Upper lobe of left lung (tissue), 4 donors: ENCODE measurements at regions not wholly inside any gene's neighbourhood (a gene's known extent, or its start where the extent isn't known, plus 50 kb on each side); places are given as distances from the start of the nearest gene placed in this dataset.

Experiments used
- EP300 ChIP-seq, 4 donors: sonication (generic); formaldehyde crosslinking; IDR thresholded peaks; one replicate each; pipeline ENCODE4 v1.5.1; 2017; ENCODE audit warnings: antibody characterized with exemption in 4 of 4, control low read depth in 2 of 4
- POLR2A ChIP-seq, 4 donors: fragments of 450-650 bp; IDR thresholded peaks; one replicate each; pipeline ENCODE4 v1.5.1; 2016 to 2017; ENCODE audit warnings: antibody characterized with exemption in 4 of 4, mild to moderate bottlenecking in 2 of 4
- POLR2AphosphoS5 ChIP-seq, 2 donors: sonication (generic); formaldehyde crosslinking; IDR thresholded peaks; one replicate each; pipeline ENCODE4 v1.5.1; 2017; ENCODE audit warnings: antibody characterized with exemption in 2 of 2
- TF ChIP-seq, protein P1 (sequence below), 6 experiments: fragments of 450-650 bp in 4 of 6; fragments of 200-600 bp in 2 of 6; sonication (generic) in 2 of 6; IDR thresholded peaks; one replicate each; pipeline ENCODE4 v1.5.1; 2016 to 2019; ENCODE audit warnings: antibody characterized with exemption in 6 of 6

DNA sequence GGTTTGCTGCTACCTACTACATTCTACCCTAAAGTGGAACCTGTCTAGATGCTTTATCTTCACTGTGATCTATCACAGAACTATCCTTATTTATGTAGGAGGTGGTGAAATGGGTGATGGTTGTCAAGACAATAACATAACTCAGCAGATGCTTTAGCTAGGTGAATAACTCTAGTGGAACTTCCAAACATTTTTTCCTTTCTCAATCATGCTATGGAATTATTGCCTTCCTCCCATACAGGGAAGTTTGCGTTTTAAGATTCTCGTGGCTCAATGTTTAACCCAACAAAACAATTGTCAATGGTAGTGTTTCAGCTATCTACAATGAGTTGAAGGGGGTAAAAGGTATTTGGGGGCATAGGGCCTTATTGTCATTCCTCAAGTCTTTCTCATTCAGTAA, 82.6 kb upstream of the GLI2 start:
- no peak for TF ChIP-seq EP300 (IDR thresholded peaks at IDR 0.05)
- TF ChIP-seq POLR2A (IDR thresholded peaks at IDR 0.05), result no peak
- TF ChIP-seq, protein P1, sequence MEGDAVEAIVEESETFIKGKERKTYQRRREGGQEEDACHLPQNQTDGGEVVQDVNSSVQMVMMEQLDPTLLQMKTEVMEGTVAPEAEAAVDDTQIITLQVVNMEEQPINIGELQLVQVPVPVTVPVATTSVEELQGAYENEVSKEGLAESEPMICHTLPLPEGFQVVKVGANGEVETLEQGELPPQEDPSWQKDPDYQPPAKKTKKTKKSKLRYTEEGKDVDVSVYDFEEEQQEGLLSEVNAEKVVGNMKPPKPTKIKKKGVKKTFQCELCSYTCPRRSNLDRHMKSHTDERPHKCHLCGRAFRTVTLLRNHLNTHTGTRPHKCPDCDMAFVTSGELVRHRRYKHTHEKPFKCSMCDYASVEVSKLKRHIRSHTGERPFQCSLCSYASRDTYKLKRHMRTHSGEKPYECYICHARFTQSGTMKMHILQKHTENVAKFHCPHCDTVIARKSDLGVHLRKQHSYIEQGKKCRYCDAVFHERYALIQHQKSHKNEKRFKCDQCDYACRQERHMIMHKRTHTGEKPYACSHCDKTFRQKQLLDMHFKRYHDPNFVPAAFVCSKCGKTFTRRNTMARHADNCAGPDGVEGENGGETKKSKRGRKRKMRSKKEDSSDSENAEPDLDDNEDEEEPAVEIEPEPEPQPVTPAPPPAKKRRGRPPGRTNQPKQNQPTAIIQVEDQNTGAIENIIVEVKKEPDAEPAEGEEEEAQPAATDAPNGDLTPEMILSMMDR (IDR thresholded peaks at IDR 0.05), result no peak
- no peak for TF ChIP-seq POLR2AphosphoS5 (IDR thresholded peaks at IDR 0.05)
